HepG2 (cell line): ENCODE measurements at regions not wholly inside any gene's neighbourhood (a gene's known extent, or its start where the extent isn't known, plus 50 kb on each side); places are given as distances from the start of the nearest gene placed in this dataset.

Experiments used
- DPF2 ChIP-seq: sonication (generic); formaldehyde crosslinking; IDR thresholded peaks from 2 replicates; pipeline ENCODE4 v1.4.0; 2020; ENCODE audit warnings: mild to moderate bottlenecking, low read depth, missing genetic modification reagents, borderline replicate concordance
- KDM1A ChIP-seq: IDR thresholded peaks from 2 replicates; pipeline ENCODE4 v1.6.1; 2016; ENCODE audit warnings: missing compliant biosample characterization
- SMC3 ChIP-seq: IDR thresholded peaks from 2 replicates; pipeline ENCODE4 v1.6.1; 2011; ENCODE audit warnings: low read length, improper control_type of control experiment
- SOX6 ChIP-seq, 2 experiments: fragments of 450-650 bp in 1 of 2; sonication (generic) in 1 of 2; formaldehyde crosslinking in 1 of 2; IDR thresholded peaks; 2 replicates each; pipeline versions ENCODE4 v1.4.0 to v1.6.1; 2017 to 2020; ENCODE audit warnings: antibody characterized with exemption in 1 of 2, mild to moderate bottlenecking in 1 of 2, missing genetic modification reagents in 1 of 2
- TCF7L2 ChIP-seq: IDR thresholded peaks from 2 replicates; pipeline ENCODE4 v1.6.1; 2011; ENCODE audit warnings: mild to moderate bottlenecking, low read depth, low read length, moderate library complexity
- ZBTB42 ChIP-seq: sonication (generic); formaldehyde crosslinking; IDR thresholded peaks from 2 replicates; pipeline ENCODE4 v1.5.0; 2020; ENCODE audit warnings: mild to moderate bottlenecking, missing genetic modification reagents
- ZNF747 ChIP-seq: sonication (generic); formaldehyde crosslinking; IDR thresholded peaks from 2 replicates; pipeline ENCODE4 v1.8.1; 2023; ENCODE audit warnings: missing genetic modification reagents, mild to moderate bottlenecking, borderline replicate concordance
- TF ChIP-seq, protein P1 (sequence below): sonication (generic); formaldehyde crosslinking; IDR thresholded peaks from 2 replicates; pipeline ENCODE4 v1.4.0; 2020; ENCODE audit warnings: missing genetic modification reagents
- TF ChIP-seq, protein P2 (sequence below): IDR thresholded peaks from 2 replicates; pipeline ENCODE4 v1.6.1; 2016; ENCODE audit warnings: missing genetic modification reagents, missing compliant biosample characterization

DNA sequence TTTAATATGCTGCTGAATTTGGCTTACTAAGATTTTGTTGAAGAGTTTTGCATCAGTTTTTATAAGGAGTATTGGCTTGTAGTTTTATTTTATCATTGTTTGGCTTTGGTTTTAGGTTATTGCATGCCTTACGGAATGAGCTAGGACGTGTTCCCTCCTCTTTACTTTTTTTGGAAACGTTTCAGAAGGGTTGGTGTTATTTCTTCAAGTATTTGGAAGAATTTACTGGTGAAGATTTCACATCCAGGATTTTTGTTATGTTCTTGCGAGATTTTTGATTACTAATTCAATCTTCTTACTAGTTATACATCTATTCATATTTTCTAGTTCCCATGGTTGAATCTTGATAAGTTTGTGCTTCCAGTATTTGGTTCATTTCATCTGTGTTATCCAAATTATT is 823.2 kb downstream of the SLC6A15 start:
- TF ChIP-seq, protein P1, sequence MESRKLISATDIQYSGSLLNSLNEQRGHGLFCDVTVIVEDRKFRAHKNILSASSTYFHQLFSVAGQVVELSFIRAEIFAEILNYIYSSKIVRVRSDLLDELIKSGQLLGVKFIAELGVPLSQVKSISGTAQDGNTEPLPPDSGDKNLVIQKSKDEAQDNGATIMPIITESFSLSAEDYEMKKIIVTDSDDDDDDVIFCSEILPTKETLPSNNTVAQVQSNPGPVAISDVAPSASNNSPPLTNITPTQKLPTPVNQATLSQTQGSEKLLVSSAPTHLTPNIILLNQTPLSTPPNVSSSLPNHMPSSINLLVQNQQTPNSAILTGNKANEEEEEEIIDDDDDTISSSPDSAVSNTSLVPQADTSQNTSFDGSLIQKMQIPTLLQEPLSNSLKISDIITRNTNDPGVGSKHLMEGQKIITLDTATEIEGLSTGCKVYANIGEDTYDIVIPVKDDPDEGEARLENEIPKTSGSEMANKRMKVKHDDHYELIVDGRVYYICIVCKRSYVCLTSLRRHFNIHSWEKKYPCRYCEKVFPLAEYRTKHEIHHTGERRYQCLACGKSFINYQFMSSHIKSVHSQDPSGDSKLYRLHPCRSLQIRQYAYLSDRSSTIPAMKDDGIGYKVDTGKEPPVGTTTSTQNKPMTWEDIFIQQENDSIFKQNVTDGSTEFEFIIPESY (CRISPR knock-in tag): no peak
- no peak for TF ChIP-seq SOX6 (IDR thresholded peaks at IDR 0.05)
- no peak for TF ChIP-seq SOX6 (CRISPR knock-in tag; IDR thresholded peaks at IDR 0.05)
- TF ChIP-seq ZNF747 (CRISPR knock-in tag): no peak
- TF ChIP-seq DPF2 (CRISPR knock-in tag): no peak
- no peak for TF ChIP-seq SMC3
- TF ChIP-seq ZBTB42 (CRISPR knock-in tag): no peak
- TF ChIP-seq, protein P2, sequence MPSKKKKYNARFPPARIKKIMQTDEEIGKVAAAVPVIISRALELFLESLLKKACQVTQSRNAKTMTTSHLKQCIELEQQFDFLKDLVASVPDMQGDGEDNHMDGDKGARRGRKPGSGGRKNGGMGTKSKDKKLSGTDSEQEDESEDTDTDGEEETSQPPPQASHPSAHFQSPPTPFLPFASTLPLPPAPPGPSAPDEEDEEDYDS: no peak
- no peak for TF ChIP-seq KDM1A (CRISPR knock-in tag)
- TF ChIP-seq TCF7L2: no peak
